AG09319 (cell line): ENCODE measurements at regions not wholly inside any gene's neighbourhood (a gene's known extent, or its start where the extent isn't known, plus 50 kb on each side); places are given as distances from the start of the nearest gene placed in this dataset.

Source experiments
- DNase-seq: peaks from one replicate; pipeline ENCODE4 v3.0.0-alpha.2; 2010; ENCODE audit warnings: low read depth; ENCODE audit errors: extremely low read depth
- TF ChIP-seq, protein P1 (sequence below): IDR thresholded peaks from 2 replicates; pipeline ENCODE4 v1.5.1; 2011; ENCODE audit warnings: low read depth, mild to moderate bottlenecking, inconsistent platforms, low read length, moderate library complexity

DNA sequence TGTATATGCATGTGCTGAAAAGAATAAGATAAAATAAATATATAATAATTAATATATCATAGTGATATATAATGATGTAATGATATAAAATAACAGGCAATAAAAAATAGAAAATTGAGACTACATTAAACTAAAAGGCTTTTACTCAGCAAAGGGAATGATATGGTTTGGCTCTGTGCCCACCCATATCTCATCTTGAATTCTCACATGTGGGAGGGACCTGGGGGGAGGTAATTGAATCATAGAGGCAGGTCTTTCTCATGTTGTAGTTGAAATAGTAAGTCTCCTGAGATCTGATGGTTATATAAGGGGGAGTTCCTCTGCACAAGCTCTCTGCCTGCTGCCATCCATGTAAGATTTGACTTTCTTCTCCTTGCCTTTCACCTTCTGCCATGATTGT, 1550.9 kb upstream of the CDH6 start:
- DNase-seq, result no peak
- TF ChIP-seq, protein P1, sequence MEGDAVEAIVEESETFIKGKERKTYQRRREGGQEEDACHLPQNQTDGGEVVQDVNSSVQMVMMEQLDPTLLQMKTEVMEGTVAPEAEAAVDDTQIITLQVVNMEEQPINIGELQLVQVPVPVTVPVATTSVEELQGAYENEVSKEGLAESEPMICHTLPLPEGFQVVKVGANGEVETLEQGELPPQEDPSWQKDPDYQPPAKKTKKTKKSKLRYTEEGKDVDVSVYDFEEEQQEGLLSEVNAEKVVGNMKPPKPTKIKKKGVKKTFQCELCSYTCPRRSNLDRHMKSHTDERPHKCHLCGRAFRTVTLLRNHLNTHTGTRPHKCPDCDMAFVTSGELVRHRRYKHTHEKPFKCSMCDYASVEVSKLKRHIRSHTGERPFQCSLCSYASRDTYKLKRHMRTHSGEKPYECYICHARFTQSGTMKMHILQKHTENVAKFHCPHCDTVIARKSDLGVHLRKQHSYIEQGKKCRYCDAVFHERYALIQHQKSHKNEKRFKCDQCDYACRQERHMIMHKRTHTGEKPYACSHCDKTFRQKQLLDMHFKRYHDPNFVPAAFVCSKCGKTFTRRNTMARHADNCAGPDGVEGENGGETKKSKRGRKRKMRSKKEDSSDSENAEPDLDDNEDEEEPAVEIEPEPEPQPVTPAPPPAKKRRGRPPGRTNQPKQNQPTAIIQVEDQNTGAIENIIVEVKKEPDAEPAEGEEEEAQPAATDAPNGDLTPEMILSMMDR, result no peak

DNA sequence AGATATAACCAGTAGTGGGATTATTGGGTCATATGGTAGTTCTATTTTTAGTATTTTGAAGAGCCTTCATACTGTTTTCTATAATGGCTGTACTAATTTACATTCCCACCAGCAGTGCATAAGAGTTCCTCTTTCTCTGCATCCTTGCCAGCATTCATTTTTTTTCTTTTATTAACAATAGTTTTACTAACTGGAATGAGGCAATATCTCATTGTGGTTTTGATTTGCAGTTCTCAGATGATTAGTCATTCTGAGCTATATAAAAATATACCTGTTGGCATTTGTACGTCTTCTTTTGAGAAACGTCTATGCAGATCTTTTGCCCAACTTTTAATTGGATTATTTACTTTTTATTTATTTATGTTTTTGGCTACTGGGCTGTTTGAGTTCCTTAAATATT, 1579.3 kb upstream of the CDH6 start:
- TF ChIP-seq, protein P1, result no peak
- no peak for DNase-seq

GRCh38 chr5:29588236-29588635, 1605.2 kb upstream of the CDH6 start:
- TF ChIP-seq, protein P1, result no peak
- DNase-seq, result no peak

DNA sequence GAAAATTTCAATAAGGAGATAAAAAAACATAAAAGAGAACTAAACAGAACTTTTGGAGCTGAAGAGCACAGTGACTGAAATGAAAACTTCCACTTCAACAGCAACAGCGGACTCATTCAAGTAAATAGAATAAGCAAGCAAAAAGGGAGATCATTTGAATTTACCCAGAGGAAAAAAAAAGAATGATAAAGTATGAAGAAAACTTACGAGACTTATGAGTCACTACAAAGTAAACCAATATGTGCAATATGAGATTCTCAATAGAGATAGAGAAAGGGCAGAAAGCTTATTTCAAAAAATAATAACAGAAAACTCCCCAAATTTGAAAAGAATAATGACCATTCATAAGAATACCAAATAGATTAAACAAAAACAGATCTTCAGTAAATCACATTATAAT, 1605.7 kb upstream of the CDH6 start:
- no peak for DNase-seq

GRCh38 chr5:29568028-29568427, 1625.5 kb upstream of the CDH6 start:
- TF ChIP-seq, protein P1, result no peak
- DNase-seq, result no peak

More for the DNA sequence above, 1605.7 kb upstream of the CDH6 start:
- TF ChIP-seq, protein P1, result no peak

DNA sequence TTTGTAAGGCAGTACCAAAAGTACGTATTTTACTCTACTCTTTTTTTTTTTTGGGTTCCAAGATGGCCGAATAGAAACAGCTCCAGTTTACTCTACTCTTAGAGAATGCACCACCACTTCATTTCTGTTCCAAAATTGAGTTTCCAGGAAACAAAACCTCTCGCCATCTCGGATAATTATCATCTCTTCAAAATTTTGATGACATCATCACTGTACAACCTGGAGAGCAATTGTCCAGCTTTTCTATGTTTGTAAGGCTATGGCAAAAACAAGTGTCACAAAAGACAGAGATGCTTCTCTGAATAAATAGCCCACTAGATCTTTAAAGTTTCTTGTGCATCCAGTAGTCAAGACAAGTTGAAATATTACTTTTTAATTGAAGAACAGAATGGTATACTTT, 1631.9 kb upstream of the CDH6 start:
- DNase-seq, result no peak
- TF ChIP-seq, protein P1, result no peak

DNA sequence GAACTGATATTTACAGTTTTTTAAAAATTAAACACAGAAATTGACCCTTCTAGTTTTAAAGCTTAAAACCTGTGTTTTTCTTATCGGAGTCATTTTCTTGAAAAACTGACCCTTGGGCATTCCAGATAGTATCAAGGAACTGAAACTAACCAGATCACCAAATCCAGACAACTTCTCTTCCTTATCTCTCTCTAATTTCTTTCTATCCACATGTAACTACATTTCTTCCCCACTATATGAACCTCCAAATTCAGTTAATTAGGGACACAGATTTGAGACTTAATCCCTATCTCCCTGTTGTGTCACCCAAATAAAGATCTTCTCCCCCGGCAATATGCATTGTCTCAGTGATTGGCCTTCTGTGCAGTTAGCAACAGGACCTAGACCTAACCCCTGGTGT, 1643.0 kb upstream of the CDH6 start:
- no peak for DNase-seq
- TF ChIP-seq, protein P1, result no peak

GRCh38 chr5:29548262-29548661, 1645.2 kb upstream of the CDH6 start:
- TF ChIP-seq, protein P1, result no peak
- no peak for DNase-seq
